ENCODE measurements at regions not wholly inside any gene's neighbourhood (a gene's known extent, or its start where the extent isn't known, plus 50 kb on each side); places are given as distances from the start of the nearest gene placed in this dataset.

GRCh38 chr2:129437725-129438124, 541.7 kb upstream of the RAB6C start:
- no peak overlapping the region for H3K27ac ChIP-seq
- no peaks in the 10 kb centered on the region for H3K27me3 ChIP-seq
- no peaks in the 10 kb centered on the region for H3K9me3 ChIP-seq
- FAIRE-seq (no peak), ATAC-seq (peak in 2 of 4 donors; percentile 18 to 67), DNase-seq (peak in 2 of 6 donors; percentile 21)
- no peaks in the 10 kb centered on the region for H3K36me3 ChIP-seq
- TF ChIP-seq CTCF (IDR thresholded peaks at IDR 0.05): no peak
- H3K4me3 ChIP-seq: no peak overlapping the region
- no peaks in the 10 kb centered on the region for H3K4me1 ChIP-seq
- WGBS, 2 donors: 27 to 51% methylated on average over 3 of the region's 3 CpGs
- intact Hi-C loops (cut with DNase I): no loop called here

- H3K4me1 ChIP-seq: no peaks in the 10 kb centered on the region
- no peak for FAIRE-seq
- DNase-seq: no peak
- H3K4me3 ChIP-seq: no peak overlapping the region
- ATAC-seq: no peak
- H3K27me3 ChIP-seq: no peaks in the 10 kb centered on the region
- no peaks in the 10 kb centered on the region for H3K36me3 ChIP-seq
- intact Hi-C loops (cut with DNase I): no loop called here
- no peak for TF ChIP-seq CTCF (IDR thresholded peaks at IDR 0.05)
- no peak overlapping the region for H3K27ac ChIP-seq
- no peaks in the 10 kb centered on the region for H3K9me3 ChIP-seq
- 77 to 82% methylated on average over 13 of the region's 13 CpGs for WGBS, 2 donors
These were observed 540.9 kb upstream of the RAB6C start for GRCh38 chr2:129438501-129439057.

- ATAC-seq (no peak), FAIRE-seq (no peak), DNase-seq (no peak)
- intact Hi-C loops (cut with DNase I): no loop called here
- no peaks in the 10 kb centered on the region for H3K27me3 ChIP-seq
- H3K9me3 ChIP-seq: no peaks in the 10 kb centered on the region
- H3K4me3 ChIP-seq: no peak overlapping the region
- WGBS, 2 donors: 72 to 81% methylated on average over 13 of the region's 13 CpGs
- no peaks in the 10 kb centered on the region for H3K36me3 ChIP-seq
- TF ChIP-seq CTCF (IDR thresholded peaks at IDR 0.05): no peak
- H3K27ac ChIP-seq: no peak overlapping the region
- no peaks in the 10 kb centered on the region for H3K4me1 ChIP-seq
These were observed 539.8 kb upstream of the RAB6C start for GRCh38 chr2:129439406-129440302.

DNA sequence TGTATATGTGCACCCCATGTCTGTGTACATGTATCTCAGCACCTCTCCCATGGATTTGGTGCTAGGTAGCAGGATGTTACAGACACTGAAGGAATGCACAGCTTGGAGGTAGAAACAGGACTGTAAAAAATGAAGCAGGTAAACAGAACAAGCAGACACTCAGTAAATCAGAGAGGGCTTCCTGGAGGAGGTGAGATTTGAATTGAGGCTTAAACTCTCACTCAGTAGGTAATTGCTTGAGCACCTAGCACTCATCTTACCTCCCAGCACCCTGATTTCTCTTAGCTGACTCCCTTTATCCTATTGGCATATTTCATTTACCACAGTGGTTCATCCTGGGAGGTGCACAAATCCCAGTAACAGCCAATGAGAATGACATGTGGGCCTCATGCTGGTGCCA, 537.9 kb upstream of the RAB6C start:
- DNase-seq (no peak), ATAC-seq (no peak), FAIRE-seq (no peak)
- Histone ChIP-seq H3K27ac (no peak overlapping the region), H3K4me3 (no peak overlapping the region), H3K9me3 (no peaks in the 10 kb centered on the region), H3K27me3 (no peaks in the 10 kb centered on the region), H3K4me1 (no peaks in the 10 kb centered on the region), H3K36me3 (no peaks in the 10 kb centered on the region)
- no peak for TF ChIP-seq CTCF (IDR thresholded peaks at IDR 0.05)
- intact Hi-C loops (cut with DNase I): no loop called here

All from pancreas (tissue), 10 donors.